Endothelial cell of umbilical vein (primary cell): ENCODE measurements at regions not wholly inside any gene's neighbourhood (a gene's known extent, or its start where the extent isn't known, plus 50 kb on each side); places are given as distances from the start of the nearest gene placed in this dataset.

ENCODE experiments used
- BruUV-seq: library from RNA; stranded (reverse); fragments of 400-500 nt; replicated peaks from 2 replicates; lab custom pipeline; 2021; lab: Mats Ljungman, UMichigan
- CTCF ChIA-PET: fragments of 300-600, 350-600 bp; sonication (Branson Sonifier 250); formaldehyde crosslinking; loops from one replicate; lab custom pipeline; 2021; ENCODE audit warnings: antibody characterized with exemption, inconsistent platforms; lab: Charles Lee
- POLR2A ChIA-PET: fragments of 300-600, 350-600 bp; sonication (Branson Sonifier 250); formaldehyde crosslinking; loops from one replicate; lab custom pipeline; 2021; ENCODE audit warnings: antibody characterized with exemption, inconsistent platforms; lab: Charles Lee
- DNase-seq: peaks from one replicate; pipeline ENCODE4 v3.0.0-alpha.2; 2011; ENCODE audit warnings: low read depth, low spot score
- FAIRE-seq: peaks from 2 replicates; lab custom pipeline; 2011; peaks lifted over from hg19 to GRCh38; lab: Jason Lieb, UNC
- H2AFZ ChIP-seq: 2 replicates; pipeline ENCODE4 v1.6.0; 2012; ENCODE audit warnings: low read depth, low read length, control low read depth, inconsistent platforms
- H3K27ac ChIP-seq: 2 replicates; pipeline ENCODE4 v1.5.1; 2011; ENCODE audit warnings: low read depth, mild to moderate bottlenecking, control low read depth, low read length, moderate library complexity; ENCODE audit not compliant: insufficient read depth
- H3K27me3 ChIP-seq, 2 experiments: 2 replicates each; pipeline versions ENCODE4 v1.6.0 to v1.6.1; 2011; ENCODE audit warnings: low read length in 2 of 2, mixed read lengths in 1 of 2; ENCODE audit not compliant: control insufficient read depth in 2 of 2, insufficient read depth in 2 of 2
- H3K36me3 ChIP-seq, 2 experiments: 2 replicates in 1 of 2; 3 replicates in 1 of 2; pipeline ENCODE4 v1.5.1; 2011; ENCODE audit warnings: low read length in 2 of 2, mild to moderate bottlenecking in 1 of 2, moderate library complexity in 1 of 2; ENCODE audit not compliant: control insufficient read depth in 2 of 2, insufficient read depth in 2 of 2; ENCODE audit errors: extremely low read depth in 1 of 2
- H3K4me1 ChIP-seq: 3 replicates; pipeline ENCODE4 v1.5.1; 2011; ENCODE audit warnings: mild to moderate bottlenecking, low read length; ENCODE audit not compliant: control insufficient read depth, insufficient read depth; ENCODE audit errors: extremely low read depth
- H3K4me2 ChIP-seq: 2 replicates; pipeline ENCODE4 v1.6.1; 2011; ENCODE audit warnings: low read length, control low read depth, mixed read lengths; ENCODE audit not compliant: insufficient read depth
- H3K4me3 ChIP-seq, 3 experiments: fragments of 200-600 bp in 1 of 3; sonication (generic), shearing (Covaris generic) in 1 of 3; replicated peaks in 1 of 3; 2 replicates each; pipeline ENCODE4 v1.5.1; 2011 to 2016; ENCODE audit warnings: control low read depth in 3 of 3, low read length in 3 of 3, mild to moderate bottlenecking in 2 of 3, inconsistent platforms in 1 of 3, low read depth in 1 of 3, moderate library complexity in 1 of 3; ENCODE audit not compliant: insufficient read depth in 1 of 3
- H3K79me2 ChIP-seq: 2 replicates; pipeline ENCODE4 v1.6.0; 2012; ENCODE audit warnings: low read length, inconsistent platforms; ENCODE audit not compliant: control insufficient read depth, insufficient read depth
- H3K9ac ChIP-seq: replicated peaks from 2 replicates; pipeline ENCODE3; 2011; ENCODE audit warnings: low read length, control low read depth; ENCODE audit not compliant: insufficient read depth; ENCODE audit errors: extremely low read depth
- H3K9me1 ChIP-seq: replicated peaks from 3 replicates; pipeline ENCODE4 v1.6.0; 2011; ENCODE audit warnings: mild to moderate bottlenecking, low read length; ENCODE audit not compliant: control insufficient read depth, insufficient read depth; ENCODE audit errors: extremely low read depth
- H3K9me3 ChIP-seq: replicated peaks from 2 replicates; pipeline ENCODE4 v1.5.1; 2012; ENCODE audit warnings: low read length, inconsistent platforms; ENCODE audit not compliant: control insufficient read depth, insufficient read depth
- H4K20me1 ChIP-seq: replicated peaks from 2 replicates; pipeline ENCODE3; 2011; ENCODE audit warnings: mild to moderate bottlenecking, low read length; ENCODE audit not compliant: control insufficient read depth, insufficient read depth; ENCODE audit errors: extremely low read depth
- CTCF ChIP-seq, 2 donors: IDR thresholded peaks; 1 replicate in 1 of 2; 2 replicates in 1 of 2; pipeline ENCODE4 v1.5.1; 2011; ENCODE audit warnings: low read length in 2 of 2, mild to moderate bottlenecking in 2 of 2, moderate library complexity in 2 of 2, control low read depth in 1 of 2, inconsistent platforms in 1 of 2, low read depth in 1 of 2; ENCODE audit not compliant: insufficient read depth in 1 of 2; ENCODE audit errors: extremely low read depth in 1 of 2
- EZH2 ChIP-seq: IDR thresholded peaks from 2 replicates; pipeline ENCODE4 v1.6.1; 2012; ENCODE audit warnings: borderline replicate concordance, low read depth, mild to moderate bottlenecking, moderate library complexity, low read length, inconsistent platforms; ENCODE audit not compliant: severe bottlenecking
- FOS ChIP-seq: IDR thresholded peaks from 2 replicates; pipeline ENCODE4 v1.6.1; 2011; ENCODE audit warnings: mild to moderate bottlenecking, low read length, moderate library complexity, borderline replicate concordance; ENCODE audit not compliant: insufficient read depth
- GATA2 ChIP-seq: IDR thresholded peaks from 2 replicates; pipeline ENCODE4 v1.7.0; 2011; ENCODE audit warnings: low read depth, mild to moderate bottlenecking, moderate library complexity, mixed read lengths, low read length; ENCODE audit not compliant: insufficient read length, insufficient read depth
- JUN ChIP-seq: IDR thresholded peaks from 2 replicates; pipeline ENCODE4 v1.6.1; 2011; ENCODE audit warnings: borderline replicate concordance, low read depth; ENCODE audit not compliant: insufficient read length, insufficient read depth
- MAX ChIP-seq: IDR thresholded peaks from 2 replicates; pipeline ENCODE4 v1.6.1; 2011; ENCODE audit not compliant: insufficient read depth, insufficient read length
- MYC ChIP-seq: IDR thresholded peaks from one replicate; pipeline ENCODE4 v1.6.1; 2011; ENCODE audit warnings: mild to moderate bottlenecking, low read depth, low read length
- POLR2A ChIP-seq: IDR thresholded peaks from 2 replicates; pipeline ENCODE4 v1.6.1; 2012; ENCODE audit warnings: low read depth, mild to moderate bottlenecking, control low read depth, low read length
- POLR2AphosphoS5 ChIP-seq: IDR thresholded peaks from 2 replicates; pipeline ENCODE4 v1.6.1; 2012; ENCODE audit warnings: low read depth, mild to moderate bottlenecking, control low read depth, low read length, moderate library complexity; ENCODE audit not compliant: insufficient read depth
- dilution Hi-C: fragments of 300-500 bp; cut with MboI; formaldehyde crosslinking; loops from one replicate; pipeline ENCODE4 v1.15.0; 2019; ENCODE audit warnings: low sequenced_read_pairs; ENCODE audit not compliant: extremely low pct_ligation_motif_present
- intact Hi-C: fragments of 100-400 bp; cut with micrococcal nuclease; formaldehyde crosslinking; loops from one replicate; pipeline ENCODE4 v1.10.0; 2022

- dilution Hi-C loops (no loop called here), intact Hi-C loops (no loop called here)
- FAIRE-seq (no peak), DNase-seq (no peak)
- Histone ChIP-seq H3K79me2 (no peaks in the 10 kb centered on the region), H3K4me3 (no peak overlapping the region), H3K9ac (no peak overlapping the region), H3K27me3 (no peaks in the 10 kb centered on the region), H3K9me3 (no peaks in the 10 kb centered on the region), H4K20me1 (no peaks in the 10 kb centered on the region), H3K27ac (no peak overlapping the region), H3K4me2 (no peak overlapping the region), H3K4me1 (no peaks in the 10 kb centered on the region), H3K36me3 (no peaks in the 10 kb centered on the region), H3K9me1 (no peaks in the 10 kb centered on the region), H2AFZ (no peak overlapping the region)
- TF ChIP-seq EZH2 (no peak), JUN (no peak), FOS (no peak), POLR2A (no peak), CTCF (IDR thresholded peaks at IDR 0.05; ENCODE audit: extremely low read depth in 1 of 2, insufficient read depth in 1 of 2, low read depth in 1 of 2, low read length in 2 of 2) (no peak), MYC (no peak), POLR2AphosphoS5 (no peak), GATA2 (no peak), MAX (no peak)
- ChIA-PET CTCF (no interaction called here), POLR2A (no interaction called here)
- BruUV-seq: no TSS peak
Observed at GRCh38 chr2:220496513-220496912, 869.1 kb downstream of the SLC4A3 start.
